Left lung (tissue), 4 donors: ENCODE measurements at regions not wholly inside any gene's neighbourhood (a gene's known extent, or its start where the extent isn't known, plus 50 kb on each side); places are given as distances from the start of the nearest gene placed in this dataset.

Source experiments
- ATAC-seq: fragments of 200-7000 bp; cut with Tn5 transposase; one replicate; pipeline ENCODE4 v1.9.1; 2020; ENCODE audit warnings: moderate library complexity
- DNase-seq, 4 donors: peaks; one replicate each; pipeline ENCODE4 v3.0.0-alpha.2; 2013 to 2020
- H3K27ac ChIP-seq, 2 donors: fragments of 200-600 bp; sonication (generic) in 1 of 2; one replicate each; pipeline versions ENCODE4 v1.5.0 to v1.8.0; 2020 to 2021
- H3K27me3 ChIP-seq, 2 donors: fragments of 200-600 bp; sonication (generic) in 1 of 2; one replicate each; pipeline versions ENCODE4 v1.5.0 to v1.8.0; 2020 to 2021
- H3K36me3 ChIP-seq, 2 donors: fragments of 200-600 bp; sonication (generic) in 1 of 2; one replicate each; pipeline versions ENCODE4 v1.5.0 to v1.8.0; 2020 to 2021
- H3K4me1 ChIP-seq, 2 donors: fragments of 200-600 bp; one replicate each; pipeline ENCODE4 v1.8.0; 2021
- H3K4me3 ChIP-seq, 2 donors: fragments of 200-600 bp; sonication (generic) in 1 of 2; one replicate each; pipeline versions ENCODE4 v1.5.0 to v1.8.0; 2020 to 2021; ENCODE audit warnings: mild to moderate bottlenecking in 1 of 2
- H3K9me3 ChIP-seq, 2 donors: fragments of 200-600 bp; sonication (generic) in 1 of 2; one replicate each; pipeline versions ENCODE4 v1.5.0 to v1.8.0; 2020 to 2021
- intact Hi-C, 2 donors: fragments of 100-400 bp; cut with DNase I; formaldehyde crosslinking; loops; one replicate each; pipeline versions ENCODE4 v1.11.2 to v1.14.2; 2022
- TF ChIP-seq, protein P1 (sequence below), 2 donors: fragments of 200-600 bp; sonication (generic) in 1 of 2; IDR thresholded peaks; one replicate each; pipeline versions ENCODE4 v1.5.0 to v1.8.0; 2021; ENCODE audit warnings: antibody characterized with exemption in 2 of 2
- donor health status: DM: no; HTN: yes; CAD: no.
- donor health status: DM: no; HTN: no; CAD: no.

DNA sequence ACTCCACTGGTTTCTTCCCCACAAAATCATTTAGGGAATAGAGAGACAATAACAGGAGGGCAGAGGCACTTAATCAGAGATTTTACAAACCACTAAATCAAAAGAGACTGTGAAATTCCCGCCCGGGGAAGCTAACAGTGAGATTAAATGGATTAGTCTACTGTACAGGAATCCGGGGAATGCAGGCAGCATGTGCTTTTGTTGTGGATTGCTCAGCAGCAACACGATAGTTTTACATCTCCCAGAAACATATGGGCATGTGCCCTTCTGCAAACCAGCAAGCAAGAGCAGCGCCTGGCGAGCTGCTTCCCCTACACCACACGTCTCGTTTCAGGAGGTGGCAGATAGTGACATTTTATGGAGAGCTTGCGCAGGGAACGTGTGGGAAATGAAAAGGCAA, 382.3 kb downstream of the CD83 start:
- intact Hi-C loops: no loop called here
- TF ChIP-seq, protein P1, sequence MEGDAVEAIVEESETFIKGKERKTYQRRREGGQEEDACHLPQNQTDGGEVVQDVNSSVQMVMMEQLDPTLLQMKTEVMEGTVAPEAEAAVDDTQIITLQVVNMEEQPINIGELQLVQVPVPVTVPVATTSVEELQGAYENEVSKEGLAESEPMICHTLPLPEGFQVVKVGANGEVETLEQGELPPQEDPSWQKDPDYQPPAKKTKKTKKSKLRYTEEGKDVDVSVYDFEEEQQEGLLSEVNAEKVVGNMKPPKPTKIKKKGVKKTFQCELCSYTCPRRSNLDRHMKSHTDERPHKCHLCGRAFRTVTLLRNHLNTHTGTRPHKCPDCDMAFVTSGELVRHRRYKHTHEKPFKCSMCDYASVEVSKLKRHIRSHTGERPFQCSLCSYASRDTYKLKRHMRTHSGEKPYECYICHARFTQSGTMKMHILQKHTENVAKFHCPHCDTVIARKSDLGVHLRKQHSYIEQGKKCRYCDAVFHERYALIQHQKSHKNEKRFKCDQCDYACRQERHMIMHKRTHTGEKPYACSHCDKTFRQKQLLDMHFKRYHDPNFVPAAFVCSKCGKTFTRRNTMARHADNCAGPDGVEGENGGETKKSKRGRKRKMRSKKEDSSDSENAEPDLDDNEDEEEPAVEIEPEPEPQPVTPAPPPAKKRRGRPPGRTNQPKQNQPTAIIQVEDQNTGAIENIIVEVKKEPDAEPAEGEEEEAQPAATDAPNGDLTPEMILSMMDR (IDR thresholded peaks at IDR 0.05): no peak
- peak; percentile 21 for ATAC-seq

DNA sequence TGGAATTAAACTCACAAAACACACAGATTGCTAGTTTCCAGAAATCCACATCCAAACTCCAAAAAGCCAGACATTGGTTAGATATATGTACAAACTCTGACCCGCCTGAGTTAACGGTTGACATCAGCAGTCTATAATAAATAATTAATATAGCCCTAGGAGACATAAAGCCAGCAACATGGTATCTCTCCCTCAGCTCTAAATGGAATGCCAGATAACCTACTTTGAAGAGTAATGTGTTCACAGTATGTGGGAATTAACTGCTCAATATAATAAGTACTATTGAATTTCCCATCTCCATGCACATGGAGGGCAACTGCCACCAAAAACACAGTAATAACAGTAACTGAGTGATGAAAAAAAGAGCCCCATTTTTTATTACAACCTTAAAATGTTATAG, 383.2 kb downstream of the CD83 start:
- Histone ChIP-seq H3K4me1 (no peaks in the 10 kb centered on the region), H3K9me3 (peaks cover 0 to 1% of the 10 kb centered on the region in 2 donors), H3K27me3 (no peaks in the 10 kb centered on the region), H3K4me3 (no peak overlapping the region), H3K36me3 (no peaks in the 10 kb centered on the region), H3K27ac (no peak overlapping the region)
- ATAC-seq (no peak), DNase-seq (no peak)
- TF ChIP-seq, protein P1 (IDR thresholded peaks at IDR 0.05): no peak
- intact Hi-C loops: no loop called here

More for the DNA sequence above, 382.3 kb downstream of the CD83 start:
- peaks cover 0 to 1% of the 10 kb centered on the region in 2 donors for H3K9me3 ChIP-seq
- H3K27ac ChIP-seq: no peak overlapping the region
- H3K4me1 ChIP-seq: no peaks in the 10 kb centered on the region
- no peak overlapping the region for H3K4me3 ChIP-seq
- peak in 1 of 4 donors; percentile 22 for DNase-seq
- no peaks in the 10 kb centered on the region for H3K27me3 ChIP-seq
- no peaks in the 10 kb centered on the region for H3K36me3 ChIP-seq

DNA sequence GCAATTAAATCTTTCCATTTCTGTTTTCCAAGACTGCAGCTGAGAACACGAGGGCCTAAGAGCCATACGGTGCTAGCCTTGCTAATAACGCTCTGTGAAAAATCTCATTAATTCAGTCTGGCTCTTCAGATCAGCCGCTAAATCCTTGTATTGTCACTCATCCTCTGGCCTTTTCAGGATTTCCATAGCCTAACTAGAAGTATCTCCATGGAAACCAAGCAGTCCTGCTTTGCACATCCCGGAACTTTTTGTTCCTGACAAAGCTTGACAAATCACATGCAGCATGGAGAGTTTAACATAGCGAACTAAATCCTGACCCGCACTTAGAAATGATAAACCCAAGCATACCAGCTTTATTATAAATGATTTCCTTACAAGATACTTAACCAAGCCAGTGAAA, 383.7 kb downstream of the CD83 start:
- ATAC-seq: no peak
- no peak overlapping the region for H3K27ac ChIP-seq
- H3K4me1 ChIP-seq: no peaks in the 10 kb centered on the region
- H3K36me3 ChIP-seq: no peaks in the 10 kb centered on the region
- peaks cover 0 to 1% of the 10 kb centered on the region in 2 donors for H3K9me3 ChIP-seq
- no peaks in the 10 kb centered on the region for H3K27me3 ChIP-seq
- H3K4me3 ChIP-seq: no peak overlapping the region
- no peak for DNase-seq
- TF ChIP-seq, protein P1 (IDR thresholded peaks at IDR 0.05): no peak
- intact Hi-C loops: no loop called here

DNA sequence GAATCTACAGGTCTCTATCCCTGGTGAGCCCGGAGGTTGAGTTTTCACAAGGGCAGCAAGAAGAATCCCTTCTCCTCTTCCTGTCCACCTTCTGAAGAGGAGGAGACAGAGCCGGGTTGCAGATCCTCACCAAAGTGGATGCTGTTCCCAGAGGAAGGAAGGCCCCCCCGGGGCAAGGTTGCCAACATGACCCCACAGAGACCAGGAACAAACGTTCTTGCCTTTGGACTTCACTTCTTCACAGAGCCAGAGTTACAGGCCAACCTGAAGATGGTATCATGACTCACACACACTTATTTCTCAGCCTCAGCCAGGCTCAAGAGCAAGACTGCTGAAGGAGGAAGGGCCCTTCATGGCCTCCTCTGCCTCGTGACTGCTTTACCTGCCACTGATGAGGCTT, 384.3 kb downstream of the CD83 start:
- no peaks in the 10 kb centered on the region for H3K36me3 ChIP-seq

DNA sequence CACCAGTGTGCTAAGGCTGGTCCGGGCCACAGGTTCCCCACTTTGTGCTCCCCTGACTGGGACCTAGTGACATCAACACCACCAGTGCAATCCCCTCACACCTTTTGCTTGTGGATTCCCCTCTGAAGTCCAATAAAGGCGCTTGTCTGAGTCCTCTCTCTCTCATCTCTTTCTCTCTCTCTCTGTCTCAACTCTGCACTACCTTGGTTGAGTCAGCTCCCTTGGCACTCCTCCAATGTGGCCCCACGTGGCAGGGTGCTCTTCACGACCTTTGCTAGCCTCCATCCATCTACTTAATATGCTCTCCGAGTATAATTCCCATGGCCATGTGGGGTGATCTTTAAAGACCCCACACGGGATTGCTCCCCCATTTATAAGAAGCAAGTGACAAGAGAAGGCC, 385.0 kb downstream of the CD83 start:
- Histone ChIP-seq H3K4me3 (no peak overlapping the region), H3K27ac (no peak overlapping the region), H3K27me3 (no peaks in the 10 kb centered on the region), H3K9me3 (no peaks in the 10 kb centered on the region), H3K36me3 (no peaks in the 10 kb centered on the region), H3K4me1 (no peaks in the 10 kb centered on the region)
- ATAC-seq (no peak), DNase-seq (no peak)
- TF ChIP-seq, protein P1 (IDR thresholded peaks at IDR 0.05): no peak
- intact Hi-C loops: no loop called here

More for the DNA sequence above, 384.3 kb downstream of the CD83 start:
- DNase-seq (no peak), ATAC-seq (no peak)
- Histone ChIP-seq H3K27me3 (no peaks in the 10 kb centered on the region), H3K9me3 (no peaks in the 10 kb centered on the region), H3K4me3 (no peak overlapping the region), H3K27ac (no peak overlapping the region), H3K4me1 (no peaks in the 10 kb centered on the region)
- TF ChIP-seq, protein P1 (IDR thresholded peaks at IDR 0.05): no peak
- intact Hi-C loops: no loop called here
